HG03342 (cell line): ENCODE measurements at regions not wholly inside any gene's neighbourhood (a gene's known extent, or its start where the extent isn't known, plus 50 kb on each side); places are given as distances from the start of the nearest gene placed in this dataset.

Experiments used
- ATAC-seq: cut with Tn5 transposase; IDR thresholded peaks from one replicate; pipeline ENCODE4 v1.9.1; 2021; ENCODE audit warnings: mild to moderate bottlenecking, moderate library complexity; ENCODE audit not compliant: unreplicated experiment

- ATAC-seq = no peak
These were observed 161.8 kb downstream of the ICE1 start for GRCh38 chr5:5584236-5584745.

DNA sequence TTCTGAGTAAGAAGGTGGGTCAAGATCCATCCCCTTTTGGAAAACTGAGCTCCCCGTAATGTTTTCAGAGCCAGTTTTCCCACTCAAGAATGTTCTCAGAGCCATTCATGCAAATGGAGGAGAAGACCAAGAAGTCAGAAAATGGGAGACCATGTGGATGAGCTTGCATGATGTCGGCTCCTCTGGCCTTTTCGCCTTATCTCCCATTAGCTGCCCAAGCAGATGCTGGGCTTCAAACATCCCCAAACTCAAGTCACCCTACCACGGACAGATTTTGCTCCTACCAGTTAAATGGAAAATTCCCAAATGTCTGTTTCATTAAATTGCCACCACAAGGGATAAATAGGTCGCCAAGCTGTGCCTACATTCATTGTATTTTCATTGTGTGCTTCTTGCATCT lies 161.4 kb downstream of the ICE1 start:
- ATAC-seq = no peak

- no peak for ATAC-seq
These were observed 160.7 kb downstream of the ICE1 start for GRCh38 chr5:5583023-5583765.

DNA sequence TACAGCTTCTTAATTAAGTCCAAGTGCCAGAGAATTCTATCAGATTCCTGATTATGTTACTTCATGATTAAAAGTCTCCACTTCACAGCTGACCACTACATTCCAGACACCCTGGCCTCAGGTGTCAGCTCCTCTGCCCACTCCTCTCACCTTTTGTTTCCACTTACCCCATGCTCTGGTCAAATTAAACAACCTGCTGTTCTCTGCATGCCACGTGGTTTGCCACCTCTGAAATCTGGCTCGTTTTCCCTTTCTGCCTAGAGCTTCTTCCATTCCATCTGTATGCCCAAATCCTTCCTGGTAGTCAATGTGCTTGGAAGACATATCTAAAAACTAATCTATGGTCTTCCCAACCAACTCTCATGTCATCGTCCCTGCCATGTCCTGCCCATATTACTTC lies 158.6 kb downstream of the ICE1 start:
- no peak for ATAC-seq

DNA sequence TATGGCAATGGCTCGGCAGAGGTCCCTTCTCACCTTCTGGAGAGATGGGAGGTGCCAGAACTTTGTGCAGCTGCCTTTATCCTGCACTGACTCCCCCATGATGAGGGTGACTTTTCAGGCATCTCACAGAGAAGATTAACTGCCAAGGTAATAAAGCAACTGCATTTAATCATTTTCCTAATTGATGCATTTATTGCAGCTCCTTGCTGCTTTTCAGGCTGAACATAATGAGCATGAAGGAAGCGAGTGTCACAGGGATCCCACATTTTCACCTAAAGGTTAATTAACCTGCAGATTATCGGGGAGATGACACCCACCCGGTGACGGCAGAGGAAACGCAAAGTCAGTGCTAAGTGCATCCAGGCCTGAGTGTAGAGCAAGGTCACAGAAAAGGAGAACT lies 154.3 kb downstream of the ICE1 start:
- no peak for ATAC-seq

- no peak for ATAC-seq
These were observed 153.0 kb downstream of the ICE1 start for GRCh38 chr5:5575461-5575860.

DNA sequence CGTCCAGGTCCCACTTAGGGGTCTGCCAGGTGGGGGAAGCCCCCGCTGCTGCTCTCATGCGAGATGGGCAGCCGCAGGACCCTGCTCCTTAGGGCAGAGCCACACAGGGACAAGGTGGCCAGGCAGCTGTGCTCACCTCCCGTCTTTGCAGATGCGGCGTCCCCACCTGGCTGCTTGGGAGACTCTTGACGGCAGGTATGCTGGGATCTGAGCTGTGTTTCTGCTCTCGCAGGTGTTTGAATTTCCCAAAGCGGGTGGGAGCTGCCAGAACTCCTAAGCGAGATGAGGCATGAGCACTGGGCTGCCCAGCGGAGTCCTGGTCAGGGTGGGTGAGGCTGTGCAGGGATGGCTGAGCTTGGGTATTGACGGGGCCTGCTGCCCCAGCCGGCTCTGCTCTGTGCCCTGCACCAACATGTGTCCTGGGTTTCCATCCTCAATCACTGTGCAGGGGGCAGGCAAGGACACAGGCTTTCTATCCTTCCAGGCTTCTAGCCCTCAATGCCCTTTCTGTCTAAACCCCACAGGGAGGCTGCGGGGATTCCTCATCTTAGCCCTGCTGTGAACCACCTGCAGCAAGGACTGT lies 151.4 kb downstream of the ICE1 start:
- no peak for ATAC-seq

GRCh38 chr5:5572976-5573797 lies 150.7 kb downstream of the ICE1 start:
- no peak for ATAC-seq

DNA sequence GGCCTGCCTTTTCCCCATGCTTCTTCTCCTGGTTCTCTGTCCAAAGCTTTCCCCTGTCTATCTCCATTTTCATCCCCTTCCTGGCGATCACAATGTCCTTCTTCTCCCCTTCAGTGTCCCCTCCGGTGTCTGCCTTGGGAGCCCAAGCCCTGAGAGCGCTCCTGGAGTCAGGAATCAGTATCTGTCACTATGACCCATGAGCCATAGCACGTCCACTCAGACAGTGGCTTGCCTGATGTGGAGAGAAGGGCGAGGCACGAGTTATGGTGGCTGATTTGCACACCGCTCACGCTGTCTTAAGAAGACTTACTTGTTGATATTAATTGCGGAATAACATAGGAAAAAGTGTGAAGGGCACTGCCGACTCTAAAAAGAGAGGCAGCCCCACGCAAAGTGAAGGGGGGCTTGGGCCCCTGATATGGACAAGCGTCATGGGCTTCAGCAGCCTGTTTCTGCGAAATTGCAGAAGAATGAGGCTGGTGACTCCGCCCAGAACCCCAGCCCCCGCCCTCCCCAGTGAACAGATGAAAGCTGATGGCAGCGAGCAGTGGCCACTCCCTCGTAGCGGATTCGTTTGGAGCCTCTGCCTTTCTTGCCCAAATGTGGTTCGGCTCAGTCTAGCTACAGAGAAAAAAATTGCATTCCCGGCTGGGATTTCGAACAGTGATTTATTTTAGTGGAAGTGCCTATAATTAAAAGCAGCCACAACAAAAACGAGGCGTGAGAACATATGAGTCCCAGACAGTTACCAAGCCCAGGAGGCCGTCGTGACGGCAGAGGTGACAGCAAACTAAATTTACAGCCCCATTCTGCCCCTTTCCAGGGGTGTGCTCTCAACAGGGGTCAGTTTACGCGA lies 149.8 kb downstream of the ICE1 start:
- no peak for ATAC-seq

DNA sequence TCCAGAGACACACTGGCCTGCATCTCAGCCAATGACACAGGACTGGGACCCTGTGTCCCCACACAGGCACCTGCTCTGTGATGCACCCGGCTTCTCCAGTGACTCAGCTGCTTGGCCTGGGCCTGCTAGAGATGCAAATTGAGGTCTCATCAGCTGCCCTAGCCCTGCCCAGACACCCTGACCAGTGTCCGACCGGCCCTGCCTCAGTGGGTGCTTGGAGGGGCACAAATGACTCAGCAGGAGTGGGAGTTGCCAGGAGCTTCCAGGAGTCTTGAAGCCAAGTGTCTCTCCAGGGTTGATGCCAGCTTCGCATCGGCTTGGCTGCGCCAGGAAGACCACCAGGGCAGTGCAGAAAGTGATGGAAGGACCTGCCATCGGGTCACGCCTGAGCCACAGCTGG lies 148.2 kb downstream of the ICE1 start:
- ATAC-seq = no peak

- ATAC-seq = no peak
These were observed 142.4 kb downstream of the ICE1 start for GRCh38 chr5:5564898-5565297.

DNA sequence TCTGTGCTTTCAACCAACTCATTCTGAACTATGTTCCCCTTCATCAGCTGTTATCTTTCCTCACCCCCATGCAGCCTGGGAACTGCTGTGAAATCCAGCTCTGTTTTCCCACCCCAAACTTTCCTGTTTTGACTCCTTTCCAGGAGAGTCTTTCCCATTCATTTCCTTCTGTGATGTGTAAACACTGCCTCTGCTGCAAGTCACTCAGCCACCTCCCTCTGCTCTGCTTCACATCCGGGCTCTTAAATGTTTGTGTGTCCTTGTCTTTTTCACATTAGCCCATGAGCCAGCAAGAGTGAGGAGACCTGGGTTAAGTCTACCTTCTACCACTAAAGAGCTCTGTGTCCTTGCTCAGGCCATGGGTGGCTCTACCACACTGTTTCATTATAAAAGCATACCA lies 137.5 kb downstream of the ICE1 start:
- ATAC-seq = no peak

DNA sequence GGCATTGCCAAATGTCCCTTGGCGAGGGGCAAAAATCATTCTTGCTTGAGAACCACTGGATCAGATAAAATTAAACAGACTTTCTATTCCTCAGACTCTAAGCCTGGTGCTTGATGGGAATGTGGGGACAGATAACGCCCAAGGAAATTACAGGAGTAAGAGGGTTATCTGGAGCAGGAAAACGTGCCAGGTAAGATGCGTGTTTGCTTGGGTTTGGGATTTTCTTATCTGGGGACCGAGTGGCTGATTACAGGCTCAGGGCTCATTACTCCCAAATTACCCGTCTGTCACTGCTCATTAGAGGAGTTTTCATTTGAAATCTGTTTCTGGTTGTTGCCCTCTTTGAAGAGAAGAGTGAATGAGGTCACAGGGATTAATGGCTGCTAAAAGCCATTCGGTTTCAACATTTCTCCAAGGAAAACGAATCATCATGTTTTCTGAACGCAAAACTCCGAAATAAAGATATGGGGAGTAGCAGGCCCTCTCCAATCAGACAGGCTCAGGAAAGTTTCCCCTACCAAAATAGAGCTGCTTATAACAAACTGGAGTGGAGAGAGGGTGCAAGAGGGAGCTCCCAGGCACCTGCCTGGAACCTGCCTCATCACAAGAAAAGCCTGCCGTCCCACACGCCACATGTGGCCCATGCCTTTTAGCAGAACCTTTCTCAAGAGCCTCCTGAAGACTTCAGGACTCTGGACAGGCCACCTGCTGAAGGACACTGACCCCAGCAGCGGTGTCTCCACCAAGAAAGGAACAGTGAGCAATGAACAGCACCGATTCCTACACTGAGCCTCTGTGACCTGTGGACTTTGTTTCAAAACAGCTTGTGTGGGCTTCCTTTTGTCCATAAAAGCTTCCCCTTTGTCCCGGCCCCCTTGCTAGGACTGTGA lies 136.4 kb downstream of the ICE1 start:
- no peak for ATAC-seq

DNA sequence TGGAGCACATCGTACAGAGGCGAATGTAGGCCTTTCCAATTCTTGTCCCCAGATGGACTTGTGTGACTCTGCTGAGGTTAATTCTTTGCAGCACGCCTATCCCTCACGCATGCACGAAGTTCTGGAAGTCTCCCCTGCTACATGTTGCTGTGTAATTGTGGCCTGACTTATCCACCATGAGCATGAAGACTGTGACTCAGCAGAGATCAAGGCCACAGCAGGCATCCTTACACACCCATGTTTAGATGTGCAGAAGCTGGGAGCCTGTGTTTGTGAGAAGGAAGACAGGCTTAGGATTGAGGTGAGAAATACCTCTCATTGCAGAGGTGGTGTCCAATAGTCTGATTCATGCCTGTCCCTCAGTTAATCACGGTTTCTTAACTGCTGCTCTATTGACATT lies 135.6 kb downstream of the ICE1 start:
- no peak for ATAC-seq

DNA sequence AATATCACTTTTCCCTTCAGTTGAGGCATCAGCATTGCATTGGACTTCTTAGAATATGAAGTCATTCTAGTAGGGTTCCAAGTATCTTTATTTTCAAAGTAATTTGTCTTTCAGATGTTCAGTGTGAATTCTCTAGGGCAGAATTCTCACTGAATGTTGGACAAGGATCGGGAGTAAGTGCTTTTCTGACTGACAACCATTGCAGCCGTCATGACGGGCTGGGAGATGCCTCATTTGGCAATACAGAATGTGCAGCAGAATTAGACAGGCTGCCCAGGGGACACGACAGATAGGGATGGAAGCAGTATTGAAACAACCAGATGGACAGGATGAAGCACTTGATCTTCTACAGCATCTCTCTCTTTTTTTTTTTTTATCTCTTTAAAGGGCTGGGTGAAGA lies 129.0 kb downstream of the ICE1 start:
- no peak for ATAC-seq

DNA sequence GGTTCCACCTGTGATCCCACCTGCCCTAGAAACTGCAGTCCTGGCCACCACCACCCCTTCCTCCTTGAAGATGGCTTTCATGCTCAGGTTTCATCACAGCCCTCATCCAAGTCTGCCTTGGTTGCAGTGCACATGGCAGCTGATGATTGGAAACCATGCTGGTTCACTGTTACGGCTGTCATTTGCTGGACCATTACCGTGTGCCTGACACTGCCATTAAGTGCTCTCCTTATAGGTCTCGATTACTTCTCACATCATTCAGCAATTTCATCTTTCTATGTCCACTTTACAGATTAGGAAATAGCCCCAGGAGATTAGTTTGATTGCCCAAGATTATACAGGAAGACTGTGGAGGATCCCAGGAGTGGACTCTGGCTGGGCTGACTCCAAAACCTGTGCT lies 123.9 kb downstream of the ICE1 start:
- no peak for ATAC-seq

GRCh38 chr5:5544094-5544663 lies 121.7 kb downstream of the ICE1 start:
- no peak for ATAC-seq

DNA sequence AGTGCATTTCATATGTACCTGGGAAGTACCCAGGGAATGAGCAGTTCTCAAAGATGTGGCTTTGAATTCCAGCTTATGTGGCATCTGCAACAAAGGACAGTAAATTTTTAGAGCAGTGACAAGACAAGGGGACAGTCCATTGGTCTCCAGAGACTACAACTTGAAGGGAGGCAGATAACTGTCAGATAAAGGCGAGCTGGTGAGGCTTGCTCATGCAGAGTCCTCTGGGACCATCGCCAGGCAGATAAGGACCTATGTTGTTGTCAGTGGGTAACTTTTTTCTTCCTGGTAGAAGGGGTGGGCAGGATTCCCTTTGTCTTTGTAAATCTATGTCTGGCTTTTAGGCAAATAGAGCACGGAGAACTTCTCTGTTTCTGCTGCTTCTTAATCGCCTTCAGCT lies 120.2 kb downstream of the ICE1 start:
- no peak for ATAC-seq

DNA sequence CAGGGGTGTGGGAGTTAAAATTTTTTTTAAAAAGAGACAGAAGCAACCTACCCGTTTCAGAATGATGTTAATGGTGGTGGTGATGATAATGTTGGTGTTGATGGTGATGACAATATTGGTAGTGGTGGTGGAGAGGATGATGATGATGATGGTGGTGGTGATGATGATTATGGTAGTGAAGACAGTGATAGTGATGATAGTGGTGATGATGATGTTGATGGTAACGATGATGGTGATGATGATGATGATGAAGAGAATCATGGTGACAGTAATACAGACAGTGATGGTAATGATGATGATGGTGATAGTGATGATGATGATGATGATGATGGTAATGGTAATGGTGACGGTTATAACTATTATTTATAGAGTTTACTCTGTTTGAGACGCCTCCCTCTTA lies 117.6 kb downstream of the ICE1 start:
- no peak for ATAC-seq
